Hepatocyte (in vitro differentiated cells): ENCODE measurements at regions not wholly inside any gene's neighbourhood (a gene's known extent, or its start where the extent isn't known, plus 50 kb on each side); places are given as distances from the start of the nearest gene placed in this dataset.

Experiments
- CTCF ChIP-seq: fragments of 200-600 bp; sonication (generic); IDR thresholded peaks from 2 replicates; pipeline ENCODE4 v1.5.1; 2016; ENCODE audit warnings: antibody characterized with exemption, mild to moderate bottlenecking; ENCODE audit not compliant: poor library complexity
- EZH2phosphoT487 ChIP-seq: fragments of 200-600 bp; sonication (generic); IDR thresholded peaks from one replicate; pipeline ENCODE4 v1.6.1; 2018; ENCODE audit warnings: antibody characterized with exemption, mild to moderate bottlenecking, low read depth, moderate library complexity; ENCODE audit not compliant: unreplicated experiment, severe bottlenecking

GRCh38 chr5:122701640-122702523, 73.0 kb upstream of the SNX2 start:
- TF ChIP-seq CTCF (no peak), EZH2phosphoT487 (no peak)
